ENCODE measurements at regions not wholly inside any gene's neighbourhood (a gene's known extent, or its start where the extent isn't known, plus 50 kb on each side); places are given as distances from the start of the nearest gene placed in this dataset.

DNA sequence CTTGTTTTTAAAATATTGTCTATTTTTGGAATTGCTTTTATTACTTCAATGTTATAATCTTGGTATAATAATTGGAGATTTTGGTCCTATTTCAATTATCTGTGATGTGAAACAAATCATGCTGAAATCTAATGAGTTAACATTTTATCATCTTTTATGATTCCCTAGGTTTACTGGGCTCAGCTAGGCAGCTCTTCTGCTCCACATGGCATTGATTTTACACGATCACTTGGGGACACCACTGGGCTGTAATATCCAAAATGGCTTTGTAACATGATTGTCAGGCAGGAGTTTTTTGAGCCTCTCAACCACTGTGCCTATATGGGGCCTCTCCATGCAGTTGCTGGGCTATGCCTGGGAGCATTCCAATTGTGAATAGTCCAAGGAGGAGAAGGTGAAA lies 163.3 kb downstream of the PYDC2 start:
- TF ChIP-seq, protein P1, sequence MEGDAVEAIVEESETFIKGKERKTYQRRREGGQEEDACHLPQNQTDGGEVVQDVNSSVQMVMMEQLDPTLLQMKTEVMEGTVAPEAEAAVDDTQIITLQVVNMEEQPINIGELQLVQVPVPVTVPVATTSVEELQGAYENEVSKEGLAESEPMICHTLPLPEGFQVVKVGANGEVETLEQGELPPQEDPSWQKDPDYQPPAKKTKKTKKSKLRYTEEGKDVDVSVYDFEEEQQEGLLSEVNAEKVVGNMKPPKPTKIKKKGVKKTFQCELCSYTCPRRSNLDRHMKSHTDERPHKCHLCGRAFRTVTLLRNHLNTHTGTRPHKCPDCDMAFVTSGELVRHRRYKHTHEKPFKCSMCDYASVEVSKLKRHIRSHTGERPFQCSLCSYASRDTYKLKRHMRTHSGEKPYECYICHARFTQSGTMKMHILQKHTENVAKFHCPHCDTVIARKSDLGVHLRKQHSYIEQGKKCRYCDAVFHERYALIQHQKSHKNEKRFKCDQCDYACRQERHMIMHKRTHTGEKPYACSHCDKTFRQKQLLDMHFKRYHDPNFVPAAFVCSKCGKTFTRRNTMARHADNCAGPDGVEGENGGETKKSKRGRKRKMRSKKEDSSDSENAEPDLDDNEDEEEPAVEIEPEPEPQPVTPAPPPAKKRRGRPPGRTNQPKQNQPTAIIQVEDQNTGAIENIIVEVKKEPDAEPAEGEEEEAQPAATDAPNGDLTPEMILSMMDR (conservative IDR thresholded peaks at IDR 0.05), result no peak
- no peak for TF ChIP-seq ZFX (IDR thresholded peaks at IDR 0.05)

DNA sequence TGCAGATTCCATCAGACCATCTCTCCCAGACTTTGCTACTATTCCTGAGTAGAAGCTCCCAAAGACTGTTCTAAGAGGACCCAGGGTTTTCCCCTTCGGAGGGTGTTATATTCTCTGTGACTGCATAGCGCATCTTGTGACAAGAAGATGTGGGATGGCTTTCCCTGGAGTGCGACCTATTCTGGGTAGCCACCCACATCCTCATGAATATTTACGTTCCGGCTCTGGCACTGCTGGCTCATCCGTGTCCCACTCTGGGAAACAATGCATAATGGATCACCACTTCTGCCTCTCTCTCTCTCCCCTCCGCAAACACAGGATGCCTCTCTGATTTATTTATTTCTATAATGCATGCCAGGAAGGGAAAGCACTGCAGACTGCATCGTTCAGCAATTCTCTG lies 166.1 kb downstream of the PYDC2 start:
- no peak overlapping the region for H3K27ac ChIP-seq
- TF ChIP-seq, protein P1 (conservative IDR thresholded peaks at IDR 0.05), result no peak
- no peak for TF ChIP-seq ZFX (IDR thresholded peaks at IDR 0.05)

More for the DNA sequence above, 163.3 kb downstream of the PYDC2 start:
- H3K27ac ChIP-seq, result no peak overlapping the region

DNA sequence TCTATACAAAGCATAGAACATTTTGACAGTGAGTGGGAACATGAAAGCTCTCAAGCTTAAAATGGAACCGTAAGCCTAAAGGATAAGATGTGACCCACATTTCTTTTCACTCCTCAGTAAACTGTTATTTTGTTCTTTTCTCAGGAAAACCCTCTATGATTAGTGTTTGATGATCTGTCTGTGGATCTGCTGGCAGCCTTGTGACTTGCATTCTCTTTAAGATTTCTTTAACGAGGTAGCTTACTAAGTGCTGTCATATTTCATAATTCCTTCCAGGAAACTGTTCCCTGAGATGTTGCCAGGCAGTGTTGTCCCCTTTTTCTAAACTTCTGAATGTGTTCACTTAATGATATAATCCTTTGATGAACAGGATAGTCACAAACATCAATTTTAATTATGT lies 167.6 kb downstream of the PYDC2 start:
- no peak overlapping the region for H3K27ac ChIP-seq
- no peak for TF ChIP-seq ZFX (IDR thresholded peaks at IDR 0.05)
- TF ChIP-seq, protein P1 (conservative IDR thresholded peaks at IDR 0.05), result no peak

DNA sequence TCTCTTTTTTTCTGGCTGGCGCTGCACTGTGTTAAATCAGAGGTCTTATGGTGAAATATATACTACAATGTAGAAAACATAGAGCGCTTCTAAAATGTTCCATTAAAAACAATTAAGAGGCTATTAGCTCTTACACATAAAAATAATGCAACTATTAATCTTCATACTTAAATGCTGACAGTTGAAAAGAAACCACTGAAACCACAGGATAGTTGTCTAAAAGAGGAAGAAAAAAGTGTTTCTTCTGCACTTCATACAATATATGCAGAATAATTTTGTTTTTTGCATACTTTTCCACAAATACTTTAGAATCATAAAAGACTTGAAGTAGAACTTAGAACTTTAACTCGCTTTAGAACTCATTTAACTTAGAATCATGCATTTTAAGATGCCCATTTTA lies 170.5 kb downstream of the PYDC2 start:
- H3K27ac ChIP-seq, result no peak overlapping the region
- TF ChIP-seq, protein P1 (conservative IDR thresholded peaks at IDR 0.05), result no peak
- no peak for TF ChIP-seq ZFX (IDR thresholded peaks at IDR 0.05)

DNA sequence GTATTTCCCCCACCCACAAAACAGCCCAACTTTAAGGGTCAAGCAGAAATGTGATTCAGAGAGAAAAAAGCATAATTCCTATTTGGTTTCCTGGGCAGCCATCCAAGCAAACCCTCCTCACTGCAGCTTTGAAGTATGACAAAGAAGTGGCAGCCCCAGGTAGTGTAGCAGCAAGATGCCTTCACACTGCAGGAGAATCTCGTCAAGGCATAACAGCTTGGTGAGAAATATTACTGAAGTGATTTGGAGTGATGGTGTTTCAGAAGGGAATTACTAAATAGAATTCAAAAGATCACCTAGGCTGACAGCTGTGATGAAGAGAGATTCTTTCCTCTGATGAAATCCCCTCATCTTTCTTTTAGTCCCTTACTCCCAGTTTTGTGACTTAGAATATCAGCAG lies 173.9 kb downstream of the PYDC2 start:
- no peak overlapping the region for H3K27ac ChIP-seq
- no peak for TF ChIP-seq ZFX (IDR thresholded peaks at IDR 0.05)
- TF ChIP-seq, protein P1 (conservative IDR thresholded peaks at IDR 0.05), result no peak

DNA sequence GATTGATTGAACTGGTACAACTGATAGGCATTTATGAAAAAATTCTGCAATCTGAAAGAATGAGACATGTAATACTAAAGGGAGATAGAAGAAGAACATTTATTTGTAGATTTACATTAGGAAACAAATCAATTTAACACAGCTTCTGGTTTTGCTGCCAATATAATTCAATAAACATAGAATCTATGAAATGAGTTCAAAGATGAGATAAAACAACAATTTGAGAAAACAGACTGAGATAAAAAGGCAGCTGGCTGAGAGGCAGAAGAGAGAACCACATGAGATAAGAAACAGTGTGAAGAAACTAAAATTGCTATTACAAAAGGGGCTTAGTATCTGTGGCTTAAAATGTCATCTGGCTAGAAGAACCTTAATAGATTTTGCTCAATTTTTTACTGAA lies 176.6 kb downstream of the PYDC2 start:
- H3K27ac ChIP-seq, result no peak overlapping the region
- no peak for TF ChIP-seq ZFX (IDR thresholded peaks at IDR 0.05)
- TF ChIP-seq, protein P1 (conservative IDR thresholded peaks at IDR 0.05), result no peak

DNA sequence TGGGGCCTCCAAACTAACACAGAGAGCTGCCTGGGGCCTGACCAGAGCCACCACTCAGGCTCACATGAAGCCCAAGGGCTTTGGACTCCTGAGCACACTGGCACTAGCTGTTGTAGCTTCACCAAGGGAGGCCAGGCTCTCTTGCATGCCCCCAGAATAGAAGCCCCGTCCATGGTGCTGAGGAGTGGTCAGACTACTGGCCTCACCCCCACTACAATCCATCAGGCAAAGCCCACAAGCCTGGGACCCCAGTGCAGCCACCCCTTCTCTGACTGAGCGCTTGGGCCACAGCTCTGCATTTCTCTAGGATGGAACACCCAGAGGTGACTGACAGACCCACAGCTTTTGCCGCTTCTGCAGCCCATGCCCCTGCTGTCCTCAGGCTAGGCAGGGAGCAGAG lies 180.8 kb downstream of the PYDC2 start:
- H3K27ac ChIP-seq, result no peak overlapping the region
- no peak for TF ChIP-seq ZFX (IDR thresholded peaks at IDR 0.05)
- TF ChIP-seq, protein P1 (conservative IDR thresholded peaks at IDR 0.05), result no peak
